K562 (cell line): ENCODE measurements at regions not wholly inside any gene's neighbourhood (a gene's known extent, or its start where the extent isn't known, plus 50 kb on each side); places are given as distances from the start of the nearest gene placed in this dataset.

Source experiments
- ATAC-seq: fragments of 200-7000 bp; cut with Tn5 transposase; 3 replicates; pipeline ENCODE4 v1.9.1; 2020; ENCODE audit warnings: moderate library complexity
- BruUV-seq: library from RNA; stranded (reverse); fragments of 400-500 nt; replicated peaks from 2 replicates; lab custom pipeline; 2021; lab: Mats Ljungman, UMichigan
- CTCF ChIA-PET: fragments of 300-600 bp; formaldehyde crosslinking; extraction: SDS; loops from one replicate; lab custom pipeline; 2021; ENCODE audit warnings: low intra/inter-chr PET ratio; lab: Yijun Ruan, JAX
- POLR2A ChIA-PET: fragments of 300-600, 350-650 bp; sonication (Branson Sonifier 250); formaldehyde crosslinking; extraction: SDS; loops from one replicate; lab custom pipeline; 2021; ENCODE audit warnings: antibody characterized with exemption, inconsistent platforms; lab: Yijun Ruan, JAX
- DNase-seq, 4 experiments: peaks; one replicate each; pipeline versions ENCODE4 v3.0.0 to v3.0.0-alpha.2; 2011 to 2018; ENCODE audit warnings: low spot score in 3 of 4, mixed read lengths in 3 of 4; ENCODE audit errors: extremely low read depth in 1 of 4
- FAIRE-seq: peaks from 2 replicates; lab custom pipeline; 2011; peaks lifted over from hg19 to GRCh38; lab: Jason Lieb, UNC
- H2AFZ ChIP-seq: 2 replicates; pipeline ENCODE4 v1.6.0; 2011; ENCODE audit warnings: low read depth, low read length, control low read depth, inconsistent platforms
- H3K27ac ChIP-seq: fragments of 200-600 bp; 3 replicates; pipeline ENCODE4 v1.8.0; 2011; ENCODE audit warnings: low read depth, mild to moderate bottlenecking, control low read depth, inconsistent platforms, low read length, moderate library complexity, mixed read lengths; ENCODE audit errors: extremely low read depth
- H3K27me3 ChIP-seq, 2 experiments: fragments of 300-600 bp in 1 of 2; 2 replicates in 1 of 2; 3 replicates in 1 of 2; pipeline versions ENCODE4 v1.6.0 to v1.8.0; 2011; ENCODE audit warnings: inconsistent platforms in 2 of 2, low read length in 2 of 2, mild to moderate bottlenecking in 1 of 2, mixed read lengths in 1 of 2, moderate library complexity in 1 of 2; ENCODE audit not compliant: control insufficient read depth in 2 of 2, insufficient read depth in 2 of 2
- H3K36me3 ChIP-seq: fragments of 300-600 bp; 3 replicates; pipeline ENCODE4 v1.8.0; 2011; ENCODE audit warnings: mild to moderate bottlenecking, low read length, inconsistent platforms; ENCODE audit not compliant: control insufficient read depth, insufficient read depth
- H3K4me1 ChIP-seq, 2 experiments: fragments of 200-600 bp in 1 of 2; replicated peaks in 1 of 2; 2 replicates in 1 of 2; 3 replicates in 1 of 2; pipeline versions ENCODE4 v1.5.1 to v1.8.0; 2011; ENCODE audit warnings: inconsistent platforms in 2 of 2, low read length in 2 of 2, mild to moderate bottlenecking in 1 of 2, mixed read lengths in 1 of 2, moderate library complexity in 1 of 2; ENCODE audit not compliant: control insufficient read depth in 2 of 2, insufficient read depth in 2 of 2
- H3K4me2 ChIP-seq: 2 replicates; pipeline ENCODE4 v1.6.1; 2011; ENCODE audit warnings: low read length, control low read depth, inconsistent platforms, mixed read lengths; ENCODE audit not compliant: insufficient read depth
- H3K4me3 ChIP-seq: fragments of 200-600 bp; sonication (generic), shearing (Covaris generic); 2 replicates; pipeline ENCODE4 v1.5.1; 2016; ENCODE audit warnings: control low read depth, inconsistent platforms
- H3K79me2 ChIP-seq: fragments of 200-600 bp; 3 replicates; pipeline ENCODE4 v1.8.0; 2011; ENCODE audit warnings: low read length, inconsistent platforms; ENCODE audit not compliant: control insufficient read depth, insufficient read depth
- H3K9ac ChIP-seq, 2 experiments: 2 replicates each; pipeline versions ENCODE4 v1.6.0 to v1.6.1; 2011; ENCODE audit warnings: low read depth in 2 of 2, low read length in 2 of 2, control low read depth in 1 of 2, inconsistent platforms in 1 of 2, mild to moderate bottlenecking in 1 of 2, mixed read lengths in 1 of 2; ENCODE audit not compliant: insufficient read depth in 1 of 2
- H3K9me1 ChIP-seq: one replicate; pipeline ENCODE4 v1.6.0; 2011; ENCODE audit warnings: inconsistent platforms, mild to moderate bottlenecking, low read length, moderate library complexity; ENCODE audit not compliant: control insufficient read depth, insufficient read depth
- H3K9me3 ChIP-seq: replicated peaks from 2 replicates; pipeline ENCODE4 v1.5.1; 2011; ENCODE audit warnings: low read depth, low read length, inconsistent platforms; ENCODE audit not compliant: control insufficient read depth, insufficient read depth
- H4K20me1 ChIP-seq: replicated peaks from 2 replicates; pipeline ENCODE4 v1.6.1; 2011; ENCODE audit warnings: low read length, inconsistent platforms, mixed read lengths; ENCODE audit not compliant: control insufficient read depth, insufficient read depth
- CREB1 ChIP-seq, 2 experiments: sonication (generic) in 1 of 2; formaldehyde crosslinking in 1 of 2; IDR thresholded peaks; 2 replicates each; pipeline versions ENCODE4 v1.6.1 to v1.8.0; 2012 to 2022; ENCODE audit warnings: inconsistent platforms in 1 of 2, mild to moderate bottlenecking in 1 of 2, missing genetic modification reagents in 1 of 2, moderate library complexity in 1 of 2
- GATAD2A ChIP-seq: fragments of 450-650 bp; IDR thresholded peaks from 2 replicates; pipeline ENCODE4 v1.6.1; 2017
- HMG20A ChIP-seq: fragments of 450-650 bp; formaldehyde crosslinking; conservative IDR thresholded peaks from 2 replicates; pipeline ENCODE4 v1.4.0; 2020; ENCODE audit warnings: mild to moderate bottlenecking, mixed read lengths
- NR2C2 ChIP-seq, 2 experiments: fragments of 200-800 bp in 1 of 2; sonication (Bioruptor generic) in 1 of 2; sonication (generic) in 1 of 2; formaldehyde crosslinking in 1 of 2; IDR thresholded peaks; 2 replicates each; pipeline versions ENCODE4 v1.6.1 to v1.8.0; 2016 to 2022; ENCODE audit warnings: mild to moderate bottlenecking in 1 of 2, missing compliant biosample characterization in 1 of 2, missing genetic modification characterization in 1 of 2, missing genetic modification reagents in 1 of 2
- RBM17 ChIP-seq: fragments of 200-400 bp; formaldehyde crosslinking; IDR thresholded peaks from 2 replicates; pipeline ENCODE4 v1.6.1; 2017; ENCODE audit warnings: low read depth, mild to moderate bottlenecking, low read length, borderline replicate concordance
- TEAD2 ChIP-seq: fragments of 450-650 bp; IDR thresholded peaks from 2 replicates; pipeline ENCODE4 v1.6.1; 2016; ENCODE audit warnings: missing genetic modification characterization, control low read depth, missing compliant biosample characterization
- ZNF224 ChIP-seq: sonication (generic); formaldehyde crosslinking; IDR thresholded peaks from 2 replicates; pipeline ENCODE4 v1.8.0; 2022; ENCODE audit warnings: mild to moderate bottlenecking, missing genetic modification reagents
- ZNF3 ChIP-seq: fragments of 250-450 bp; sonication (Bioruptor Pico); IDR thresholded peaks from 2 replicates; pipeline ENCODE4 v1.5.0; 2021; ENCODE audit warnings: mild to moderate bottlenecking, moderate library complexity
- in situ Hi-C: fragments of 300-500 bp; cut with MboI; formaldehyde crosslinking; loops from 4 replicates; pipeline ENCODE4 v1.15.0; 2018; ENCODE audit warnings: inconsistent platforms, mixed read lengths
- intact Hi-C: fragments of 100-400 bp; cut with micrococcal nuclease; formaldehyde crosslinking; loops from 2 replicates; pipeline ENCODE4 v1.14.2; 2022

DNA sequence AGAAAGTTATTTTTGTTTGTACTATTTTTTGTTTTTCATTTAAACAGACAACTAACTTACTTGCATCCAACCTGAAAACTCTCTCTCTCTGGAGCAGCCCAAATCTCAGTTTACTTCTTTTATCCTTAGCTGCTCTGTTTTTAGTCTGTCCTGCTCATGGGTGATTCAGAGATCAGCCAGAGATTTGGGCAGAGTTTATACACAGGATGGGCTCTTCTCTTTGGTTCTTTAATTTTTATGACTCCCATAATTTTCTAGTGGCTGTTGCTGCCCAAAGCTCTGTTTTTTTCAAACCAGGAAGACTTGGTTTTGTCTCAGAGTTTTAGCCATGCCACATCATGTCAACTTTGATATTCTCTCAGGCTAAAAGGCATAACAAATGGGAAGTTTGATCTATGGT lies 86.8 kb upstream of the CD55 start:
- Histone ChIP-seq H3K4me1 (peaks cover 0 to 7% of the 10 kb centered on the region in 2 experiments; a peak in 3 of 5 replicates), H2AFZ (no peak overlapping the region), H3K79me2 (no peaks in the 10 kb centered on the region), H3K36me3 (no peaks in the 10 kb centered on the region), H3K9me3 (no peaks in the 10 kb centered on the region), H4K20me1 (no peaks in the 10 kb centered on the region), H3K4me2 (no peak overlapping the region), H3K4me3 (no peak overlapping the region), H3K9ac (no peak overlapping the region), H3K27ac (no peak overlapping the region), H3K9me1 (no peaks in the 10 kb centered on the region), H3K27me3 (no peaks in the 10 kb centered on the region)
- ChIA-PET CTCF (no interaction called here), POLR2A (no interaction called here)
- intact Hi-C loops (no loop called here), in situ Hi-C loops (no loop called here)
- FAIRE-seq (no peak), DNase-seq (no peak), ATAC-seq (no peak)
- TF ChIP-seq RBM17 (no peak), CREB1 (IDR thresholded peaks at IDR 0.05) (no peak), CREB1 (CRISPR knock-in tag; IDR thresholded peaks at IDR 0.05) (no peak), ZNF224 (CRISPR knock-in tag) (no peak), NR2C2 (CRISPR knock-in tag; IDR thresholded peaks at IDR 0.05) (no peak), NR2C2 (tag; IDR thresholded peaks at IDR 0.05) (no peak), HMG20A (CRISPR knock-in tag) (no peak), ZNF3 (CRISPR knock-in tag) (no peak), GATAD2A (no peak), TEAD2 (no peak)
- no TSS peak for BruUV-seq
